IMR-90 (cell line): ENCODE measurements at regions not wholly inside any gene's neighbourhood (a gene's known extent, or its start where the extent isn't known, plus 50 kb on each side); places are given as distances from the start of the nearest gene placed in this dataset.

Source experiments
- CTCF ChIP-seq: conservative IDR thresholded peaks from 2 replicates; pipeline ENCODE4 v1.5.1; 2012; ENCODE audit warnings: mild to moderate bottlenecking, low read depth, low read length, improper control_type of control experiment
- USF2 ChIP-seq: fragments of 150-350 bp; IDR thresholded peaks from 2 replicates; pipeline ENCODE4 v1.6.1; 2017; ENCODE audit warnings: mild to moderate bottlenecking, antibody characterized with exemption, low read length, low read depth

DNA sequence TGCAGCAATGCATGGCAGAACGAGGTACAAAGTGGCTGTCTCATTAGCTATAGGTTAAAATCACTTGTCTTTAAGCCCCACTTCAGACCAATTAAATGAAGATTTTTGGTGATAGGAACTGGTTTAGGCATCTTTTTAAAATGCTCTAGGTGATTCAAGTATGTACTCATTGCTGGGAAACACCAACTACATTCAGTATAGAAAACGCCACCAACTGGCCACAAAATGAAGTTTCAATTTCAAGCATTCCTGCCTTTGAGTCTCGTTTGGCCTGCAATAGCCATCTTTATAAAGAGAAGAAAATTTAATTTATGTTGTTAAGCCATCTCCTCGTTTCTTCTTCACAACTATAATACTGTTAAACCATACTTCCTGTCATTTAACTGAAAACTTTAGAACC lies 587.9 kb downstream of the GBE1 start:
- TF ChIP-seq CTCF (no peak), USF2 (no peak)
